ENCODE measurements at regions not wholly inside any gene's neighbourhood (a gene's known extent, or its start where the extent isn't known, plus 50 kb on each side); places are given as distances from the start of the nearest gene placed in this dataset.

DNA sequence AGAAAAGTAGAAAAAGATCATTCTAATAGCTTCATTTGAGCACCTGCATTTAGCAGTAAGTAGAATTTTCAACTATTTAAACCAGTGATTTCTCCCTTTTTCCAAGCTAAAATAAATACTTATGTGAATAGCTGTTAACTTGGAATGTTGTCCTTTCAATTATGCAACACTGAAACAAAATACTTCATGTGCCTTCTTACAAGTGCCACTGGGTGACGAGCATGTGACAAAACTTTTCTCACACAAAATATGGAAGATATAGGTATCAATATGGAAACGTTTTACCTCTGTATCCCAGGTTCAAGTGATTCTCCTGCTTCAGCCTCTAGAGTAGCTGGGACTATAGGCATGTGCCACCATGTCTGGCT lies 708.3 kb downstream of the STIM2 start:
- no peak overlapping the region for H3K4me3 ChIP-seq
- 0% methylated on average over 2 of the region's 2 CpGs for WGBS (ENCODE audit: insufficient coverage, insufficient replicate concordance, low lambda C conversion rate, missing lambda C conversion rate)
- H3K9me3 ChIP-seq (replicated peaks; ENCODE audit: control insufficient read depth, insufficient read depth, low read length) = no peaks in the 10 kb centered on the region
- DNase-seq (ENCODE audit: low read depth, low spot score) (no peak), FAIRE-seq (no peak), ATAC-seq (no peak)
- ChIA-PET POLR2A (no interaction called here), CTCF (interaction anchor here (0.6 kb wide), 1 partner anchor 18 kb away, joined by 3 read pairs; no protein-coding TSS in a partner anchor), SMC1A (ENCODE audit: uncharacterized antibody, unreplicated experiment) (no interaction called here), RAD21 (ENCODE audit: unreplicated experiment) (no interaction called here)
- no peak overlapping the region for H3K27ac ChIP-seq (ENCODE audit: control insufficient read depth, insufficient read depth)
- intact Hi-C loops (cut with micrococcal nuclease; ENCODE audit: unreplicated experiment) = no loop called here
- no TSS peak for BruUV-seq (replicated peaks)
- no peaks in the 10 kb centered on the region for H4K20me1 ChIP-seq (ENCODE audit: control insufficient read depth, insufficient read depth)
- no peak overlapping the region for H2AFZ ChIP-seq (ENCODE audit: control insufficient read depth, low read depth, low read length)
- in situ Hi-C loops (cut with MboI) = no loop called here
- no peak overlapping the region for H3K9ac ChIP-seq (ENCODE audit: control insufficient read depth, insufficient read depth, low read length)
- H3K36me3 ChIP-seq (ENCODE audit: control insufficient read depth in 2 of 2, insufficient read depth in 2 of 2, low read length in 1 of 2) = no peaks in the 10 kb centered on the region
- no peaks in the 10 kb centered on the region for H3K4me1 ChIP-seq (ENCODE audit: control insufficient read depth, insufficient read depth, low read length)
- no peaks in the 10 kb centered on the region for H3K27me3 ChIP-seq (replicated peaks in 1 of 2; ENCODE audit: control insufficient read depth in 2 of 2, insufficient read depth in 2 of 2, low read length in 1 of 2)
- H3K4me2 ChIP-seq (ENCODE audit: control insufficient read depth, insufficient read depth) = no peak overlapping the region
- H3K79me2 ChIP-seq (ENCODE audit: control insufficient read depth, insufficient read depth, low read length) = no peaks in the 10 kb centered on the region
- TF ChIP-seq HCFC1 (IDR thresholded peaks at IDR 0.05; ENCODE audit: low read length) = no peak
- no peak for TF ChIP-seq NR2F1 (conservative IDR thresholded peaks at IDR 0.05)
- TF ChIP-seq, protein P1, sequence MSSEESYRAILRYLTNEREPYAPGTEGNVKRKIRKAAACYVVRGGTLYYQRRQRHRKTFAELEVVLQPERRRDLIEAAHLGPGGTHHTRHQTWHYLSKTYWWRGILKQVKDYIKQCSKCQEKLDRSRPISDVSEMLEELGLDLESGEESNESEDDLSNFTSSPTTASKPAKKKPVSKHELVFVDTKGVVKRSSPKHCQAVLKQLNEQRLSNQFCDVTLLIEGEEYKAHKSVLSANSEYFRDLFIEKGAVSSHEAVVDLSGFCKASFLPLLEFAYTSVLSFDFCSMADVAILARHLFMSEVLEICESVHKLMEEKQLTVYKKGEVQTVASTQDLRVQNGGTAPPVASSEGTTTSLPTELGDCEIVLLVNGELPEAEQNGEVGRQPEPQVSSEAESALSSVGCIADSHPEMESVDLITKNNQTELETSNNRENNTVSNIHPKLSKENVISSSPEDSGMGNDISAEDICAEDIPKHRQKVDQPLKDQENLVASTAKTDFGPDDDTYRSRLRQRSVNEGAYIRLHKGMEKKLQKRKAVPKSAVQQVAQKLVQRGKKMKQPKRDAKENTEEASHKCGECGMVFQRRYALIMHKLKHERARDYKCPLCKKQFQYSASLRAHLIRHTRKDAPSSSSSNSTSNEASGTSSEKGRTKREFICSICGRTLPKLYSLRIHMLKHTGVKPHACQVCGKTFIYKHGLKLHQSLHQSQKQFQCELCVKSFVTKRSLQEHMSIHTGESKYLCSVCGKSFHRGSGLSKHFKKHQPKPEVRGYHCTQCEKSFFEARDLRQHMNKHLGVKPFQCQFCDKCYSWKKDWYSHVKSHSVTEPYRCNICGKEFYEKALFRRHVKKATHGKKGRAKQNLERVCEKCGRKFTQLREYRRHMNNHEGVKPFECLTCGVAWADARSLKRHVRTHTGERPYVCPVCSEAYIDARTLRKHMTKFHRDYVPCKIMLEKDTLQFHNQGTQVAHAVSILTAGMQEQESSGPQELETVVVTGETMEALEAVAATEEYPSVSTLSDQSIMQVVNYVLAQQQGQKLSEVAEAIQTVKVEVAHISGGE (CRISPR knock-in tag; IDR thresholded peaks at IDR 0.05) = no peak
- TF ChIP-seq SMAD5 (IDR thresholded peaks at IDR 0.05; ENCODE audit: low read depth) = no peak
- no peak for TF ChIP-seq NR2C2 (IDR thresholded peaks at IDR 0.05; ENCODE audit: borderline replicate concordance, control insufficient read depth, insufficient read length, low read depth)
- no peak for TF ChIP-seq DPF2 (IDR thresholded peaks at IDR 0.05)
- no peak for TF ChIP-seq ZNF274 (IDR thresholded peaks at IDR 0.05; ENCODE audit: insufficient read depth, insufficient read length)
- no peak for TF ChIP-seq SMARCA5 (IDR thresholded peaks at IDR 0.05)
- no peak for TF ChIP-seq SMAD1 (IDR thresholded peaks at IDR 0.05; ENCODE audit: low read depth, partially characterized antibody)
- TF ChIP-seq, protein P2, sequence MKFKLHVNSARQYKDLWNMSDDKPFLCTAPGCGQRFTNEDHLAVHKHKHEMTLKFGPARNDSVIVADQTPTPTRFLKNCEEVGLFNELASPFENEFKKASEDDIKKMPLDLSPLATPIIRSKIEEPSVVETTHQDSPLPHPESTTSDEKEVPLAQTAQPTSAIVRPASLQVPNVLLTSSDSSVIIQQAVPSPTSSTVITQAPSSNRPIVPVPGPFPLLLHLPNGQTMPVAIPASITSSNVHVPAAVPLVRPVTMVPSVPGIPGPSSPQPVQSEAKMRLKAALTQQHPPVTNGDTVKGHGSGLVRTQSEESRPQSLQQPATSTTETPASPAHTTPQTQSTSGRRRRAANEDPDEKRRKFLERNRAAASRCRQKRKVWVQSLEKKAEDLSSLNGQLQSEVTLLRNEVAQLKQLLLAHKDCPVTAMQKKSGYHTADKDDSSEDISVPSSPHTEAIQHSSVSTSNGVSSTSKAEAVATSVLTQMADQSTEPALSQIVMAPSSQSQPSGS (IDR thresholded peaks at IDR 0.05; ENCODE audit: low read length) = no peak
- TF ChIP-seq, protein P3, sequence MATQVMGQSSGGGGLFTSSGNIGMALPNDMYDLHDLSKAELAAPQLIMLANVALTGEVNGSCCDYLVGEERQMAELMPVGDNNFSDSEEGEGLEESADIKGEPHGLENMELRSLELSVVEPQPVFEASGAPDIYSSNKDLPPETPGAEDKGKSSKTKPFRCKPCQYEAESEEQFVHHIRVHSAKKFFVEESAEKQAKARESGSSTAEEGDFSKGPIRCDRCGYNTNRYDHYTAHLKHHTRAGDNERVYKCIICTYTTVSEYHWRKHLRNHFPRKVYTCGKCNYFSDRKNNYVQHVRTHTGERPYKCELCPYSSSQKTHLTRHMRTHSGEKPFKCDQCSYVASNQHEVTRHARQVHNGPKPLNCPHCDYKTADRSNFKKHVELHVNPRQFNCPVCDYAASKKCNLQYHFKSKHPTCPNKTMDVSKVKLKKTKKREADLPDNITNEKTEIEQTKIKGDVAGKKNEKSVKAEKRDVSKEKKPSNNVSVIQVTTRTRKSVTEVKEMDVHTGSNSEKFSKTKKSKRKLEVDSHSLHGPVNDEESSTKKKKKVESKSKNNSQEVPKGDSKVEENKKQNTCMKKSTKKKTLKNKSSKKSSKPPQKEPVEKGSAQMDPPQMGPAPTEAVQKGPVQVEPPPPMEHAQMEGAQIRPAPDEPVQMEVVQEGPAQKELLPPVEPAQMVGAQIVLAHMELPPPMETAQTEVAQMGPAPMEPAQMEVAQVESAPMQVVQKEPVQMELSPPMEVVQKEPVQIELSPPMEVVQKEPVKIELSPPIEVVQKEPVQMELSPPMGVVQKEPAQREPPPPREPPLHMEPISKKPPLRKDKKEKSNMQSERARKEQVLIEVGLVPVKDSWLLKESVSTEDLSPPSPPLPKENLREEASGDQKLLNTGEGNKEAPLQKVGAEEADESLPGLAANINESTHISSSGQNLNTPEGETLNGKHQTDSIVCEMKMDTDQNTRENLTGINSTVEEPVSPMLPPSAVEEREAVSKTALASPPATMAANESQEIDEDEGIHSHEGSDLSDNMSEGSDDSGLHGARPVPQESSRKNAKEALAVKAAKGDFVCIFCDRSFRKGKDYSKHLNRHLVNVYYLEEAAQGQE (IDR thresholded peaks at IDR 0.05; ENCODE audit: low read depth, low read length) = no peak
- no peak for TF ChIP-seq ZNF384 (IDR thresholded peaks at IDR 0.05; ENCODE audit: borderline replicate concordance, low read depth, low read length)
- TF ChIP-seq, protein P4, sequence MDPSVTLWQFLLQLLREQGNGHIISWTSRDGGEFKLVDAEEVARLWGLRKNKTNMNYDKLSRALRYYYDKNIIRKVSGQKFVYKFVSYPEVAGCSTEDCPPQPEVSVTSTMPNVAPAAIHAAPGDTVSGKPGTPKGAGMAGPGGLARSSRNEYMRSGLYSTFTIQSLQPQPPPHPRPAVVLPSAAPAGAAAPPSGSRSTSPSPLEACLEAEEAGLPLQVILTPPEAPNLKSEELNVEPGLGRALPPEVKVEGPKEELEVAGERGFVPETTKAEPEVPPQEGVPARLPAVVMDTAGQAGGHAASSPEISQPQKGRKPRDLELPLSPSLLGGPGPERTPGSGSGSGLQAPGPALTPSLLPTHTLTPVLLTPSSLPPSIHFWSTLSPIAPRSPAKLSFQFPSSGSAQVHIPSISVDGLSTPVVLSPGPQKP (IDR thresholded peaks at IDR 0.05; ENCODE audit: low read depth, low read length) = no peak

All from GM12878 (cell line).